GM12874 (cell line): ENCODE measurements at regions not wholly inside any gene's neighbourhood (a gene's known extent, or its start where the extent isn't known, plus 50 kb on each side); places are given as distances from the start of the nearest gene placed in this dataset.

Source experiments
- TF ChIP-seq, protein P1 (sequence below): IDR thresholded peaks from 2 replicates; pipeline ENCODE4 v1.5.1; 2011; ENCODE audit warnings: low read depth, mild to moderate bottlenecking, control low read depth, low read length, moderate library complexity; ENCODE audit not compliant: insufficient read depth

DNA sequence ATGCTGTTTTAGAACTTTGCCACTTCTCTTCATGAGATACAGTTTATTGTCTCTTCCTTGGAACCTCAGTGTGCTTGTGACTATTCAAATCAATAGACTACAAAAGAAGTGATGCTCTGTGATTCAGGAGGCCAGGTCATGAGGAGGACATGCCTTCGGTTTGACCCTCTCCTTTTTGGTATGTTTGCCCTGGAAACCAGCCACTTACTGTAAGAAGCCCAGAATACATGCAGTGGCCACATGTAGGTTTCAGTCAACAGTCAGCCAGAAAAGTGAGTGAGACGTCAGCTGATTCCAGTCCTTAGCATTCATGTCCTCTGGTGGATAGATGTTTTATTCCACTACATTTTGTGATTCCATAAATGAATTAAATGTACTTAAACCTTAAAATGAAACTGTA, 328.7 kb downstream of the PCDH18 start:
- TF ChIP-seq, protein P1, sequence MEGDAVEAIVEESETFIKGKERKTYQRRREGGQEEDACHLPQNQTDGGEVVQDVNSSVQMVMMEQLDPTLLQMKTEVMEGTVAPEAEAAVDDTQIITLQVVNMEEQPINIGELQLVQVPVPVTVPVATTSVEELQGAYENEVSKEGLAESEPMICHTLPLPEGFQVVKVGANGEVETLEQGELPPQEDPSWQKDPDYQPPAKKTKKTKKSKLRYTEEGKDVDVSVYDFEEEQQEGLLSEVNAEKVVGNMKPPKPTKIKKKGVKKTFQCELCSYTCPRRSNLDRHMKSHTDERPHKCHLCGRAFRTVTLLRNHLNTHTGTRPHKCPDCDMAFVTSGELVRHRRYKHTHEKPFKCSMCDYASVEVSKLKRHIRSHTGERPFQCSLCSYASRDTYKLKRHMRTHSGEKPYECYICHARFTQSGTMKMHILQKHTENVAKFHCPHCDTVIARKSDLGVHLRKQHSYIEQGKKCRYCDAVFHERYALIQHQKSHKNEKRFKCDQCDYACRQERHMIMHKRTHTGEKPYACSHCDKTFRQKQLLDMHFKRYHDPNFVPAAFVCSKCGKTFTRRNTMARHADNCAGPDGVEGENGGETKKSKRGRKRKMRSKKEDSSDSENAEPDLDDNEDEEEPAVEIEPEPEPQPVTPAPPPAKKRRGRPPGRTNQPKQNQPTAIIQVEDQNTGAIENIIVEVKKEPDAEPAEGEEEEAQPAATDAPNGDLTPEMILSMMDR: no peak

DNA sequence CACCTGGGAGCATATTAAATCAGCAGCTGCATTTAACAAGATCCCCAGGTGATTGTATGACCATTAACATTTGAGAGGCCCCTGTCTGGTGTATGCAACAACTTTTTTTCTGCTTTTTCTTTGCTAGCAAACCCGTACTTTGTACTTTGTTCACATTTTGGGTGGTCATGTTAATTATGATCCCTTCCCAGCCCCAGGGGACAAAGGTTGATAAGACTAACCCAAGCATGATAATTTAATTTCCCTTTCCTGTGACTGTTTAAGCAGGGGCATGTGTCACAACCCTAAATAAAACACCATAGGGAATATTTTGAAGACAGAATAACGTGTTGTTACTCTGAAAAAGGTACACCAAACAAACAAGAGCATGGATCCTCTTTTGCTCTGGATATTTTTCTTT, 332.0 kb downstream of the PCDH18 start:
- TF ChIP-seq, protein P1: no peak

DNA sequence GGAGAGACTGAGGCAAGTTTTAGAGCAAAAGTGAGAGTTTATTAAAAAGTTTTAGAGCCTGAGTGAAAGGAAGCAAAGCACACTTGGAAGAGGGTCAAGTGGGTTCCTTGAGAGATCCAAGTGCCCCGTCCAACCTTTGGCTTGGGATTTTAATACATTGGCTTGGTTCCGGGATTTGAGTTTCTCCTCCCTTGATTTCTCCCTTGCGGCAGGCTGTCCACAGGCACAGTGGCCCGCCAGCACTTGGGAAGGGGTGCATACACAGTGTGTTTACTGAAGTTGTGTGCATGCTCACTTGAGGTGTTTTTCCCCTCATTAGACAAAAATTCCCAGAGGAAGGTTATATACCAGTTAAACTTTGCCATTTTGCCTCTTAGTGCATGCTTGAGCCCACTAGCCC, 333.5 kb downstream of the PCDH18 start:
- TF ChIP-seq, protein P1: no peak

DNA sequence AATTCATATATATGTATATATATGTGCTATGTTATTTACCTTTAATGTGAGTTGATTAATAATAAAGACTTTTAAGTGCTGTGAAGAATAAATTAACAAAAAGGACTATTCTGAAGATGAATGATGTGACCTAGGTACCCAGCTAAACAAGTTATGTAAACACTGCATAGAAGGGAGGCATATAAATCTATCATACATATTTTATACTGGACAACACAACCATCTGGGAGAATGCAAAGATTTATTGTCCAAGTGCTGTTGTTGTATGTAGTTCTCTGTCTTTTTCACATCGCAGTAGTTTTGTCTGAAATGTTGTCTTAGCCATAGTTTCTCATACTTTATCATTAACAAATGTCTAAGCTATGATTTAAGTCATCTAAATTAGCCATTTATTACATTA, 337.6 kb downstream of the PCDH18 start:
- TF ChIP-seq, protein P1: no peak

DNA sequence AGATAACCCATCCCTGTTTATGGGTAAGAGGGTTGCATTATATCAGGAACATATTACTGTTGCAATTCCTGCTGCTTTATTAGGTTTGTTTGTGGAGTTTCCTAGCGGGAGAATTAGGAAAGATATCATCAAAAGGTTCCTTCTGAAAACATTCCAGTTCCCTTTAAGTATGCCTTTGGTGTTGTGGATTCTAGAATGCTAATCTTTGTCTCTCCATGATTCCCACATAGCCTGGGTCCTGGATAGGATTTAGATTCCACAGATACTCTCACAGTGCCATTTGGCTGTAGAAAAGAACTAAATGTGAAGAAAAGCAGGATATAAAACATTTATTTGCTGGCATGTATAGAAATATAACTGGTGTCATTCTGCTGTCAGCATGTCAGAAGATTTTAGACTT, 338.7 kb downstream of the PCDH18 start:
- TF ChIP-seq, protein P1: no peak

DNA sequence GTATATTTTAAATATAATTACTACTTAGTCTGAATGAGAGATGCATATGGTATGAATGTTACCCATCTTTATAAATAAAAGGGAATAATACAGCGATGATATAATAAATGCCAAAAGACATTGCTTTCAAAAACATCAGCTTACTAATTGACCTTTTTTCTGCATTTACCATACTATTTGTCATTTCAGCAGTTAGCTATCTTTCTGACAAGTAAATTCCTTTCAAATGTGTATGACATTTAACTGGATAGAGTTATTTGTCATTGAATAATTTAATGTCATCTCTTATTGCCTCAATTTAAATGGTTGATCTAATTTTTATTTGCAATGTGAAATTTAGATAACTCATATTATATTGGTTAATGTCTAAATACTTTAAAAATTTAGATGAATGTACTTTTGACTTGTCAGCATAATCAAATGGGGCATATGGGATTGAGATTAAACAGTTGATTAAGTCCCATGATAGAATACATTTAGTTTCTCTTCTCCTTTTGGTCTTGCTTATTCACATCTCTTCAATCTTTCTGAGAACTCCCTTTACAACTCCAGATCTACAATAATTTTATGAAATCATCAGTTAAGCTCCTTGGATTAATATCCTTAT, 350.9 kb downstream of the PCDH18 start:
- TF ChIP-seq, protein P1: no peak

DNA sequence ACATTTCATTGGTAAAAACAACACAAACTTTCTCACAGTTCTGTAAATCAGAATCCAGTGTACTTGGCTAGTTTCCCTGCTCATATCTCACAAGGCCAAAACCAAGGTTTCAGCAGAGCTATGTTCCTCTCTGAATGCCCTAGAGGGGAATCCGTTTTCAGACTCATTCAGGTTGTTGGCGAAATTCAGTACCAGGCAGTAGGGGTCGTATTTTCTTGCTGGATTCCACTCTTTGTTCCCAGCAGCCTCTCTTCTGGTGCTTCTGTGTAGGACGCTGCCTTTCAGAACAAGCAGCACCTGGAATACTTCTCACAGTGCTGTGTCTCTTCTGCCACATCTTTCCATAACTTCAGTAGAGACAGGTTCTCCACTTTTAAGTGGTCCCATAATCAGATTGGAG, 351.9 kb downstream of the PCDH18 start:
- TF ChIP-seq, protein P1: no peak
